K562 (cell line): ENCODE measurements at regions not wholly inside any gene's neighbourhood (a gene's known extent, or its start where the extent isn't known, plus 50 kb on each side); places are given as distances from the start of the nearest gene placed in this dataset.

ENCODE experiments used
- ATAC-seq: fragments of 200-7000 bp; cut with Tn5 transposase; 3 replicates; pipeline ENCODE4 v1.9.1; 2020; ENCODE audit warnings: moderate library complexity
- BruUV-seq: library from RNA; stranded (reverse); fragments of 400-500 nt; replicated peaks from 2 replicates; lab custom pipeline; 2021; lab: Mats Ljungman, UMichigan
- CTCF ChIA-PET: fragments of 300-600 bp; formaldehyde crosslinking; extraction: SDS; loops from one replicate; lab custom pipeline; 2021; ENCODE audit warnings: low intra/inter-chr PET ratio; lab: Yijun Ruan, JAX
- POLR2A ChIA-PET: fragments of 300-600, 350-650 bp; sonication (Branson Sonifier 250); formaldehyde crosslinking; extraction: SDS; loops from one replicate; lab custom pipeline; 2021; ENCODE audit warnings: antibody characterized with exemption, inconsistent platforms; lab: Yijun Ruan, JAX
- DNase-seq, 4 experiments: peaks; one replicate each; pipeline versions ENCODE4 v3.0.0 to v3.0.0-alpha.2; 2011 to 2018; ENCODE audit warnings: low spot score in 3 of 4, mixed read lengths in 3 of 4; ENCODE audit errors: extremely low read depth in 1 of 4
- FAIRE-seq: peaks from 2 replicates; lab custom pipeline; 2011; peaks lifted over from hg19 to GRCh38; lab: Jason Lieb, UNC
- H2AFZ ChIP-seq: 2 replicates; pipeline ENCODE4 v1.6.0; 2011; ENCODE audit warnings: low read depth, low read length, control low read depth, inconsistent platforms
- H3K27ac ChIP-seq: fragments of 200-600 bp; 3 replicates; pipeline ENCODE4 v1.8.0; 2011; ENCODE audit warnings: low read depth, mild to moderate bottlenecking, control low read depth, inconsistent platforms, low read length, moderate library complexity, mixed read lengths; ENCODE audit errors: extremely low read depth
- H3K27me3 ChIP-seq, 2 experiments: fragments of 300-600 bp in 1 of 2; 2 replicates in 1 of 2; 3 replicates in 1 of 2; pipeline versions ENCODE4 v1.6.0 to v1.8.0; 2011; ENCODE audit warnings: inconsistent platforms in 2 of 2, low read length in 2 of 2, mild to moderate bottlenecking in 1 of 2, mixed read lengths in 1 of 2, moderate library complexity in 1 of 2; ENCODE audit not compliant: control insufficient read depth in 2 of 2, insufficient read depth in 2 of 2
- H3K36me3 ChIP-seq: fragments of 300-600 bp; 3 replicates; pipeline ENCODE4 v1.8.0; 2011; ENCODE audit warnings: mild to moderate bottlenecking, low read length, inconsistent platforms; ENCODE audit not compliant: control insufficient read depth, insufficient read depth
- H3K4me1 ChIP-seq, 2 experiments: fragments of 200-600 bp in 1 of 2; replicated peaks in 1 of 2; 2 replicates in 1 of 2; 3 replicates in 1 of 2; pipeline versions ENCODE4 v1.5.1 to v1.8.0; 2011; ENCODE audit warnings: inconsistent platforms in 2 of 2, low read length in 2 of 2, mild to moderate bottlenecking in 1 of 2, mixed read lengths in 1 of 2, moderate library complexity in 1 of 2; ENCODE audit not compliant: control insufficient read depth in 2 of 2, insufficient read depth in 2 of 2
- H3K4me2 ChIP-seq: 2 replicates; pipeline ENCODE4 v1.6.1; 2011; ENCODE audit warnings: low read length, control low read depth, inconsistent platforms, mixed read lengths; ENCODE audit not compliant: insufficient read depth
- H3K4me3 ChIP-seq: fragments of 200-600 bp; sonication (generic), shearing (Covaris generic); 2 replicates; pipeline ENCODE4 v1.5.1; 2016; ENCODE audit warnings: control low read depth, inconsistent platforms
- H3K79me2 ChIP-seq: fragments of 200-600 bp; 3 replicates; pipeline ENCODE4 v1.8.0; 2011; ENCODE audit warnings: low read length, inconsistent platforms; ENCODE audit not compliant: control insufficient read depth, insufficient read depth
- H3K9ac ChIP-seq, 2 experiments: 2 replicates each; pipeline versions ENCODE4 v1.6.0 to v1.6.1; 2011; ENCODE audit warnings: low read depth in 2 of 2, low read length in 2 of 2, control low read depth in 1 of 2, inconsistent platforms in 1 of 2, mild to moderate bottlenecking in 1 of 2, mixed read lengths in 1 of 2; ENCODE audit not compliant: insufficient read depth in 1 of 2
- H3K9me1 ChIP-seq: one replicate; pipeline ENCODE4 v1.6.0; 2011; ENCODE audit warnings: inconsistent platforms, mild to moderate bottlenecking, low read length, moderate library complexity; ENCODE audit not compliant: control insufficient read depth, insufficient read depth
- H3K9me3 ChIP-seq: replicated peaks from 2 replicates; pipeline ENCODE4 v1.5.1; 2011; ENCODE audit warnings: low read depth, low read length, inconsistent platforms; ENCODE audit not compliant: control insufficient read depth, insufficient read depth
- H4K20me1 ChIP-seq: replicated peaks from 2 replicates; pipeline ENCODE4 v1.6.1; 2011; ENCODE audit warnings: low read length, inconsistent platforms, mixed read lengths; ENCODE audit not compliant: control insufficient read depth, insufficient read depth
- BMI1 ChIP-seq: fragments of 150-350 bp; IDR thresholded peaks from 2 replicates; pipeline ENCODE4 v1.6.1; 2014; ENCODE audit warnings: low read length
- CC2D1A ChIP-seq: fragments of 450-650 bp; IDR thresholded peaks from 2 replicates; pipeline ENCODE4 v1.6.1; 2017; ENCODE audit warnings: mild to moderate bottlenecking
- JUND ChIP-seq, 2 experiments: IDR thresholded peaks; 2 replicates in 1 of 2; 3 replicates in 1 of 2; pipeline ENCODE4 v1.6.1; 2011; ENCODE audit warnings: borderline replicate concordance in 2 of 2, low read depth in 2 of 2, low read length in 2 of 2, improper control_type of control experiment in 1 of 2, missing biosample characterization in 1 of 2, missing genetic modification characterization in 1 of 2, missing genetic modification reagents in 1 of 2
- MAFK ChIP-seq: IDR thresholded peaks from 2 replicates; pipeline ENCODE4 v1.6.1; 2011; ENCODE audit warnings: low read length, improper control_type of control experiment
- MYBL2 ChIP-seq, 2 experiments: fragments of 450-650 bp in 1 of 2; sonication (generic) in 1 of 2; formaldehyde crosslinking in 1 of 2; IDR thresholded peaks; 2 replicates each; pipeline versions ENCODE4 v1.6.1 to v1.8.1; 2017 to 2022; ENCODE audit warnings: borderline replicate concordance in 1 of 2, inconsistent platforms in 1 of 2, low read depth in 1 of 2, mild to moderate bottlenecking in 1 of 2, missing genetic modification reagents in 1 of 2, moderate library complexity in 1 of 2
- RB1 ChIP-seq: fragments of 450-650 bp; IDR thresholded peaks from 2 replicates; pipeline ENCODE4 v1.6.1; 2017; ENCODE audit warnings: low read depth, mild to moderate bottlenecking
- XRCC3 ChIP-seq: fragments of 450-650 bp; IDR thresholded peaks from 2 replicates; pipeline ENCODE4 v1.6.1; 2017; ENCODE audit warnings: mild to moderate bottlenecking, moderate library complexity
- ZNF146 ChIP-seq: IDR thresholded peaks from one replicate; pipeline ENCODE4 v1.6.1; 2018; ENCODE audit warnings: missing compliant biosample characterization; ENCODE audit not compliant: unreplicated experiment
- ZNF384 ChIP-seq: IDR thresholded peaks from 2 replicates; pipeline ENCODE4 v1.6.1; 2012; ENCODE audit warnings: low read depth, low read length, improper control_type of control experiment
- ZNF586 ChIP-seq: fragments of 450-650 bp; formaldehyde crosslinking; conservative IDR thresholded peaks from 2 replicates; pipeline ENCODE4 v1.4.0; 2020; ENCODE audit warnings: mild to moderate bottlenecking, moderate library complexity
- ZNF75A ChIP-seq: fragments of 450-650 bp; formaldehyde crosslinking; IDR thresholded peaks from 2 replicates; pipeline ENCODE4 v1.4.0; 2020; ENCODE audit warnings: mild to moderate bottlenecking
- ZNF830 ChIP-seq: fragments of 250-450 bp; sonication (Bioruptor Pico); IDR thresholded peaks from 2 replicates; pipeline ENCODE4 v1.5.0; 2021; ENCODE audit warnings: mild to moderate bottlenecking
- WGBS: fragments of 100-300 bp; shearing (Covaris generic); methylation state at CpG from one replicate; pipeline ENCODE4 v1.1.6; 2016; ENCODE audit warnings: low coverage, mixed read lengths; ENCODE audit not compliant: insufficient coverage; ENCODE audit errors: missing lambda C conversion rate; 5-methylcytosine and 5-hydroxymethylcytosine counted together
- in situ Hi-C: fragments of 300-500 bp; cut with MboI; formaldehyde crosslinking; loops from 4 replicates; pipeline ENCODE4 v1.15.0; 2018; ENCODE audit warnings: inconsistent platforms, mixed read lengths
- intact Hi-C: fragments of 100-400 bp; cut with micrococcal nuclease; formaldehyde crosslinking; loops from 2 replicates; pipeline ENCODE4 v1.14.2; 2022
- TF ChIP-seq, protein P1 (sequence below): fragments of 450-650 bp; formaldehyde crosslinking; IDR thresholded peaks from 2 replicates; pipeline ENCODE4 v1.4.0; 2020; ENCODE audit warnings: mild to moderate bottlenecking, moderate library complexity
- TF ChIP-seq, protein P2 (sequence below): fragments of 450-650 bp; formaldehyde crosslinking; IDR thresholded peaks from 2 replicates; pipeline ENCODE4 v1.4.0; 2020; ENCODE audit warnings: mild to moderate bottlenecking
- TF ChIP-seq, protein P3 (sequence below): sonication (generic); formaldehyde crosslinking; IDR thresholded peaks from 2 replicates; pipeline ENCODE4 v1.8.0; 2022; ENCODE audit warnings: mild to moderate bottlenecking, missing genetic modification reagents
- TF ChIP-seq, protein P4 (sequence below): fragments of 250-450 bp; sonication (Bioruptor Pico); IDR thresholded peaks from 2 replicates; pipeline ENCODE4 v1.4.0; 2020; ENCODE audit warnings: borderline replicate concordance

- WGBS, result under 1% methylated on average over 16 of the region's 16 CpGs
- TF ChIP-seq MYBL2 (IDR thresholded peaks at IDR 0.05; ENCODE audit: low read depth) (no peak), MYBL2 (CRISPR knock-in tag; IDR thresholded peaks at IDR 0.05; ENCODE audit: borderline replicate concordance) (no peak), XRCC3 (no peak), JUND (IDR thresholded peaks at IDR 0.05; ENCODE audit: borderline replicate concordance, low read depth, low read length) (no peak), JUND (tag; IDR thresholded peaks at IDR 0.05; ENCODE audit: borderline replicate concordance, low read depth, low read length) (no peak), CC2D1A (no peak), MAFK (no peak), ZNF75A (CRISPR knock-in tag) (no peak), ZNF830 (no peak), ZNF586 (no peak), RB1 (no peak), ZNF384 (no peak), BMI1 (no peak), ZNF146 (CRISPR knock-in tag) (no peak)
- TF ChIP-seq, protein P1, sequence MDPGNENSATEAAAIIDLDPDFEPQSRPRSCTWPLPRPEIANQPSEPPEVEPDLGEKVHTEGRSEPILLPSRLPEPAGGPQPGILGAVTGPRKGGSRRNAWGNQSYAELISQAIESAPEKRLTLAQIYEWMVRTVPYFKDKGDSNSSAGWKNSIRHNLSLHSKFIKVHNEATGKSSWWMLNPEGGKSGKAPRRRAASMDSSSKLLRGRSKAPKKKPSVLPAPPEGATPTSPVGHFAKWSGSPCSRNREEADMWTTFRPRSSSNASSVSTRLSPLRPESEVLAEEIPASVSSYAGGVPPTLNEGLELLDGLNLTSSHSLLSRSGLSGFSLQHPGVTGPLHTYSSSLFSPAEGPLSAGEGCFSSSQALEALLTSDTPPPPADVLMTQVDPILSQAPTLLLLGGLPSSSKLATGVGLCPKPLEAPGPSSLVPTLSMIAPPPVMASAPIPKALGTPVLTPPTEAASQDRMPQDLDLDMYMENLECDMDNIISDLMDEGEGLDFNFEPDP (CRISPR knock-in tag), result no peak
- TF ChIP-seq, protein P2, sequence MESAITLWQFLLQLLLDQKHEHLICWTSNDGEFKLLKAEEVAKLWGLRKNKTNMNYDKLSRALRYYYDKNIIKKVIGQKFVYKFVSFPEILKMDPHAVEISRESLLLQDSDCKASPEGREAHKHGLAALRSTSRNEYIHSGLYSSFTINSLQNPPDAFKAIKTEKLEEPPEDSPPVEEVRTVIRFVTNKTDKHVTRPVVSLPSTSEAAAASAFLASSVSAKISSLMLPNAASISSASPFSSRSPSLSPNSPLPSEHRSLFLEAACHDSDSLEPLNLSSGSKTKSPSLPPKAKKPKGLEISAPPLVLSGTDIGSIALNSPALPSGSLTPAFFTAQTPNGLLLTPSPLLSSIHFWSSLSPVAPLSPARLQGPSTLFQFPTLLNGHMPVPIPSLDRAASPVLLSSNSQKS (CRISPR knock-in tag), result no peak
- TF ChIP-seq, protein P3, sequence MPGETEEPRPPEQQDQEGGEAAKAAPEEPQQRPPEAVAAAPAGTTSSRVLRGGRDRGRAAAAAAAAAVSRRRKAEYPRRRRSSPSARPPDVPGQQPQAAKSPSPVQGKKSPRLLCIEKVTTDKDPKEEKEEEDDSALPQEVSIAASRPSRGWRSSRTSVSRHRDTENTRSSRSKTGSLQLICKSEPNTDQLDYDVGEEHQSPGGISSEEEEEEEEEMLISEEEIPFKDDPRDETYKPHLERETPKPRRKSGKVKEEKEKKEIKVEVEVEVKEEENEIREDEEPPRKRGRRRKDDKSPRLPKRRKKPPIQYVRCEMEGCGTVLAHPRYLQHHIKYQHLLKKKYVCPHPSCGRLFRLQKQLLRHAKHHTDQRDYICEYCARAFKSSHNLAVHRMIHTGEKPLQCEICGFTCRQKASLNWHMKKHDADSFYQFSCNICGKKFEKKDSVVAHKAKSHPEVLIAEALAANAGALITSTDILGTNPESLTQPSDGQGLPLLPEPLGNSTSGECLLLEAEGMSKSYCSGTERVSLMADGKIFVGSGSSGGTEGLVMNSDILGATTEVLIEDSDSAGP (CRISPR knock-in tag), result no peak
- TF ChIP-seq, protein P4, sequence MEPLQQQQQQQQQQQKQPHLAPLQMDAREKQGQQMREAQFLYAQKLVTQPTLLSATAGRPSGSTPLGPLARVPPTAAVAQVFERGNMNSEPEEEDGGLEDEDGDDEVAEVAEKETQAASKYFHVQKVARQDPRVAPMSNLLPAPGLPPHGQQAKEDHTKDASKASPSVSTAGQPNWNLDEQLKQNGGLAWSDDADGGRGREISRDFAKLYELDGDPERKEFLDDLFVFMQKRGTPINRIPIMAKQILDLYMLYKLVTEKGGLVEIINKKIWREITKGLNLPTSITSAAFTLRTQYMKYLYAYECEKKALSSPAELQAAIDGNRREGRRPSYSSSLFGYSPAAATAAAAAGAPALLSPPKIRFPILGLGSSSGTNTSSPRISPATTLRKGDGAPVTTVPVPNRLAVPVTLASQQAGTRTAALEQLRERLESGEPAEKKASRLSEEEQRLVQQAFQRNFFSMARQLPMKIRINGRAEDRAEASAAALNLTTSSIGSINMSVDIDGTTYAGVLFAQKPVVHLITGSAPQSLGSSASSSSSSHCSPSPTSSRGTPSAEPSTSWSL (CRISPR knock-in tag), result no peak
- no TSS peak for BruUV-seq
- no peaks in the 10 kb centered on the region for H3K9me3 ChIP-seq
- no peaks in the 10 kb centered on the region for H3K4me1 ChIP-seq
- H3K9me1 ChIP-seq, result no peaks in the 10 kb centered on the region
- peaks cover 0 to 5% of the 10 kb centered on the region in 2 experiments; a peak in 2 of 5 replicates for H3K27me3 ChIP-seq
- no peak for FAIRE-seq
- DNase-seq, result no peak
- H4K20me1 ChIP-seq, result no peaks in the 10 kb centered on the region
- CTCF ChIA-PET, result no interaction called here
- no peaks in the 10 kb centered on the region for H3K36me3 ChIP-seq
- in situ Hi-C loops (no loop called here), intact Hi-C loops (no loop called here)
- H3K27ac ChIP-seq, result no peak overlapping the region
- no peak overlapping the region for H3K4me3 ChIP-seq
- POLR2A ChIA-PET, result interaction anchor here (0.7 kb wide), 1 partner anchor 125 kb away, joined by 4 read pairs; no protein-coding TSS in a partner anchor
- ATAC-seq, result no peak
- no peak overlapping the region for H3K9ac ChIP-seq
- H3K79me2 ChIP-seq, result no peaks in the 10 kb centered on the region
- H3K4me2 ChIP-seq, result no peak overlapping the region
- H2AFZ ChIP-seq, result no peak overlapping the region
Observed at GRCh38 chr1:4960782-4961475, 306.5 kb downstream of the AJAP1 start.
